ENCODE measurements at regions not wholly inside any gene's neighbourhood (a gene's known extent, or its start where the extent isn't known, plus 50 kb on each side); places are given as distances from the start of the nearest gene placed in this dataset.

DNA sequence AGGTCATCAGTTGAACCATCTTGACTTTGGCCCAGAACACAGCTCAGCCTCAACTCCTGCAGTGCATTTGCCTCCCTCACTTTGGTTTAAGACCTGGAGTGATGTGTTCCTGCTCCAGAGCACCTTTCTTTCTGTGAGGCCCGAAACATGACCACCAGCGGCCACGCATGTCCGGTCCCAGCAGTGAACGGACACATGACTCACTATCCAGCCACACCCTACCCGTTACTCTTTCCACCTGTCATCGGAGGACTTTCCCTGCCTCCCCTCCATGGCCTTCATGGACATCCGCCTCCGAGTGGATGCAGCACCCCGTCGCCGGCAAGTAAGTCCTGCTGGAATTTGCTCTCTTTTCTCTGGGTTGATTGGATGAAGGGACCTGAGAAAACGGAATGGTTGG is 253.8 kb upstream of the RARB start:
- TF ChIP-seq, protein P1, sequence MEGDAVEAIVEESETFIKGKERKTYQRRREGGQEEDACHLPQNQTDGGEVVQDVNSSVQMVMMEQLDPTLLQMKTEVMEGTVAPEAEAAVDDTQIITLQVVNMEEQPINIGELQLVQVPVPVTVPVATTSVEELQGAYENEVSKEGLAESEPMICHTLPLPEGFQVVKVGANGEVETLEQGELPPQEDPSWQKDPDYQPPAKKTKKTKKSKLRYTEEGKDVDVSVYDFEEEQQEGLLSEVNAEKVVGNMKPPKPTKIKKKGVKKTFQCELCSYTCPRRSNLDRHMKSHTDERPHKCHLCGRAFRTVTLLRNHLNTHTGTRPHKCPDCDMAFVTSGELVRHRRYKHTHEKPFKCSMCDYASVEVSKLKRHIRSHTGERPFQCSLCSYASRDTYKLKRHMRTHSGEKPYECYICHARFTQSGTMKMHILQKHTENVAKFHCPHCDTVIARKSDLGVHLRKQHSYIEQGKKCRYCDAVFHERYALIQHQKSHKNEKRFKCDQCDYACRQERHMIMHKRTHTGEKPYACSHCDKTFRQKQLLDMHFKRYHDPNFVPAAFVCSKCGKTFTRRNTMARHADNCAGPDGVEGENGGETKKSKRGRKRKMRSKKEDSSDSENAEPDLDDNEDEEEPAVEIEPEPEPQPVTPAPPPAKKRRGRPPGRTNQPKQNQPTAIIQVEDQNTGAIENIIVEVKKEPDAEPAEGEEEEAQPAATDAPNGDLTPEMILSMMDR (IDR thresholded peaks at IDR 0.05; ENCODE audit: low read depth, low read length), result no peak
- TF ChIP-seq MYC (IDR thresholded peaks at IDR 0.05; ENCODE audit: low read depth, low read length) (no peak), POLR2A (IDR thresholded peaks at IDR 0.05; ENCODE audit: extremely low read depth, insufficient read length) (no peak)
- TF ChIP-seq, protein P2, sequence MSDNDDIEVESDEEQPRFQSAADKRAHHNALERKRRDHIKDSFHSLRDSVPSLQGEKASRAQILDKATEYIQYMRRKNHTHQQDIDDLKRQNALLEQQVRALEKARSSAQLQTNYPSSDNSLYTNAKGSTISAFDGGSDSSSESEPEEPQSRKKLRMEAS (IDR thresholded peaks at IDR 0.05; ENCODE audit: low read depth, low read length), result no peak
- H3K4me3 ChIP-seq (ENCODE audit: low read depth, low read length), result no peak overlapping the region
- no peak for DNase-seq (ENCODE audit: low read depth)

DNA sequence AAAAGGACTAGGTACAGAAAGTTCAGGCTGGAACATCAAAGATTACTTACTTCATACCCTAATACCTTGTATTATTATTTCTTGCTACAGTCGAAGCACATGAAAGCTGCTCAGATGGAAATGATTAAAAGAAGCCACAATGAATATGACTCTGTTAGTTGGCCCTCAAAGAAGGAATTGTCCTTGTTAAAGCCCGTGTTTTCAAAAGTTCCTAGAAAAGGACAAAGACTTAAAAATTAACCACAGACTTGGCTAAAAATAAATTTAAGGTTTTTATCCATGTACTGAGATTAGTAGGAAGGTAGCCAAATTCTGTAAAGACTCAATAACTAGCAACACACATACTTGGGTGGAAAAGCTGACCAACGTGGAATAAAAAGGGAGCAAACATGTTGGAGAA is 251.0 kb upstream of the RARB start:
- TF ChIP-seq POLR2A (IDR thresholded peaks at IDR 0.05; ENCODE audit: extremely low read depth, insufficient read length) (no peak), MYC (IDR thresholded peaks at IDR 0.05; ENCODE audit: low read depth, low read length) (no peak)
- TF ChIP-seq, protein P2 (IDR thresholded peaks at IDR 0.05; ENCODE audit: low read depth, low read length), result no peak
- TF ChIP-seq, protein P1 (IDR thresholded peaks at IDR 0.05; ENCODE audit: low read depth, low read length), result no peak
- no peak for DNase-seq (ENCODE audit: low read depth)
- H3K4me3 ChIP-seq (ENCODE audit: low read depth, low read length), result no peak overlapping the region

DNA sequence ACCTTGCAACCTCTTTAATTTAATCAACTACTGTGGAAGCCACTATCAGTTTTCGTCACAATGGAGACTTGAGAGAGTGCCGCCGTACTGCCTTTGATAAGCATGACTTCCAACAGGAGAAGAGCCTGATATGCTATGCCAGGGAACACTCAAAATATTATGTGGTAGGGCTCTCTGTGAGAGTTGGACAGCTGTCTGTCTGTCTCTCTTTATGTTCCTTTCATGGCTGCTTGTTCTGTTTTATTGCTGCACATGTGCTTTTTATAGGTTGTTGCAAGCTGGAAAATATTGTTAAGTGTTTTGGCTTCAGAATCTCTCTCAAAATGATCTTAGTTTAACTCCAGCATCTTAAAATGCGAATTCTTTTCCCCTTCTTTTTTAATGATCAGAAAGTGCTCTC is 249.4 kb upstream of the RARB start:
- DNase-seq (ENCODE audit: low read depth), result no peak
- H3K4me3 ChIP-seq (ENCODE audit: low read depth, low read length), result no peak overlapping the region
- TF ChIP-seq, protein P1 (IDR thresholded peaks at IDR 0.05; ENCODE audit: low read depth, low read length), result no peak
- no peak for TF ChIP-seq MYC (IDR thresholded peaks at IDR 0.05; ENCODE audit: low read depth, low read length)
- TF ChIP-seq, protein P2 (IDR thresholded peaks at IDR 0.05; ENCODE audit: low read depth, low read length), result no peak

DNA sequence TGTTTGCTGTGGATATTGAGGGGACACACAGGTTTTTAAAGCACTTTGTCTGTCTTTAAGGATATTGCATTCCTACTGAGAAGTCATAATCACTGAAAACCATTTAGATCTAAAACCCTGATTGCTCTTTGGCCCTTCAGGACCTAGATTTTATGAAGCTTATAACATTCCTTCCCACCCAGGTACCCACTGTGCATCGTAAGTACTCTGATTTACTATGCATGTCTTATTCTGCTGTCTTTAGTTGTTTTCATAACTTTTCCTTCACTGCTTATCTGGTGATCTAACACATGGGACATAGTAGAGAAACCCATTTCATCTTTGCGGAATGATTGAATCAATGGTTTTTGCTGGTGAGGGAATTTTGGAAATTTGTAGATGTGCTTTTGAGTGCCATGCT is 247.0 kb upstream of the RARB start:
- no peak for DNase-seq (ENCODE audit: low read depth)

DNA sequence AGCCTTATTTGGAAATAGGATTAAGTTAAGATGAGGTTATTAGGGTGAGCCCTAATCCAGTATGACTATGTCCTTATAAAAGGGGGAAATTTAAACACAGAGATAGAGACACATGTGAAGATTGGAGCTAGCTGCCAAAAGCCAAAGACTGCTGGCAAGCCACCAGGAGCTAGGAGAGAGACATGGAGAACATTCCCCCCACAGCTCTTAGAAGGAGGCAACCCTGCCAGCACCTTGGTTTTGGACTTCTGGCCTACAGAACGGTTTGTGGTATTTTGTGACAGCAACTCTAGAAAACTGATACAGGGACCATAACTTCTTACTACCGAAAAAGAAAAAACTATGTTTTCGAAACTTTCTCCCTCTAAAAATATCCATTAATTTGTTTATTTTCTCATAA is 245.3 kb upstream of the RARB start:
- TF ChIP-seq, protein P2 (IDR thresholded peaks at IDR 0.05; ENCODE audit: low read depth, low read length), result no peak
- no peak for TF ChIP-seq POLR2A (IDR thresholded peaks at IDR 0.05; ENCODE audit: extremely low read depth, insufficient read length)
- TF ChIP-seq, protein P1 (IDR thresholded peaks at IDR 0.05; ENCODE audit: low read depth, low read length), result no peak
- no peak for TF ChIP-seq MYC (IDR thresholded peaks at IDR 0.05; ENCODE audit: low read depth, low read length)
- DNase-seq (ENCODE audit: low read depth), result no peak
- H3K4me3 ChIP-seq (ENCODE audit: low read depth, low read length), result no peak overlapping the region

More for the DNA sequence above, 247.0 kb upstream of the RARB start:
- no peak overlapping the region for H3K4me3 ChIP-seq (ENCODE audit: low read depth, low read length)
- no peak for TF ChIP-seq MYC (IDR thresholded peaks at IDR 0.05; ENCODE audit: low read depth, low read length)
- TF ChIP-seq, protein P1 (IDR thresholded peaks at IDR 0.05; ENCODE audit: low read depth, low read length), result no peak
- TF ChIP-seq, protein P2 (IDR thresholded peaks at IDR 0.05; ENCODE audit: low read depth, low read length), result no peak
- TF ChIP-seq POLR2A (IDR thresholded peaks at IDR 0.05; ENCODE audit: extremely low read depth, insufficient read length), result no peak

Data from NB4 (cell line).